ENCODE measurements at regions not wholly inside any gene's neighbourhood (a gene's known extent, or its start where the extent isn't known, plus 50 kb on each side); places are given as distances from the start of the nearest gene placed in this dataset.

- TF ChIP-seq CTCF (IDR thresholded peaks at IDR 0.05), result no peak
- TF ChIP-seq POLR2A (IDR thresholded peaks at IDR 0.05), result no peak
These were observed 489.4 kb downstream of the SUCLA2 start for GRCh38 chr13:47511647-47512046.

All from adrenal gland (tissue), 5 donors.